BE2C (cell line): ENCODE measurements at regions not wholly inside any gene's neighbourhood (a gene's known extent, or its start where the extent isn't known, plus 50 kb on each side); places are given as distances from the start of the nearest gene placed in this dataset.

Experiments
- DNase-seq: peaks from one replicate; pipeline ENCODE4 v3.0.0-alpha.2; 2020
- H3K27me3 ChIP-seq: fragments of 250-450 bp; sonication (Bioruptor Pico); 2 replicates; pipeline ENCODE4 v1.5.1; 2020; ENCODE audit warnings: mild to moderate bottlenecking
- H3K36me3 ChIP-seq: fragments of 250-450 bp; sonication (Bioruptor Pico); 2 replicates; pipeline ENCODE4 v1.5.1; 2020; ENCODE audit warnings: mild to moderate bottlenecking
- H3K4me1 ChIP-seq: fragments of 250-450 bp; sonication (Bioruptor Pico); 2 replicates; pipeline ENCODE4 v1.5.1; 2020
- H3K4me3 ChIP-seq: 2 replicates; pipeline ENCODE4 v1.5.1; 2011; ENCODE audit warnings: low read depth, low read length
- H3K9me3 ChIP-seq: fragments of 250-450 bp; sonication (Bioruptor Pico); 2 replicates; pipeline ENCODE4 v1.5.1; 2020
- CTCF ChIP-seq: IDR thresholded peaks from 2 replicates; pipeline ENCODE4 v1.5.1; 2012; ENCODE audit warnings: mild to moderate bottlenecking, low read depth, low read length

GRCh38 chr2:163541943-163542342 lies 193.9 kb downstream of the FIGN start:
- H3K36me3 ChIP-seq: no peaks in the 10 kb centered on the region
- H3K27me3 ChIP-seq: no peaks in the 10 kb centered on the region
- no peak for DNase-seq
- H3K4me3 ChIP-seq: no peak overlapping the region
- TF ChIP-seq CTCF: no peak
- no peaks in the 10 kb centered on the region for H3K9me3 ChIP-seq
- no peaks in the 10 kb centered on the region for H3K4me1 ChIP-seq

- Histone ChIP-seq H3K4me3 (no peak overlapping the region), H3K27me3 (no peaks in the 10 kb centered on the region), H3K9me3 (no peaks in the 10 kb centered on the region), H3K36me3 (no peaks in the 10 kb centered on the region), H3K4me1 (no peaks in the 10 kb centered on the region)
- no peak for TF ChIP-seq CTCF
- DNase-seq: no peak
Measured at GRCh38 chr2:163541495-163541894, 194.3 kb downstream of the FIGN start.

- H3K36me3 ChIP-seq: no peaks in the 10 kb centered on the region
- DNase-seq: no peak
- H3K9me3 ChIP-seq: no peaks in the 10 kb centered on the region
- H3K27me3 ChIP-seq: no peaks in the 10 kb centered on the region
- no peak overlapping the region for H3K4me3 ChIP-seq
- TF ChIP-seq CTCF: no peak
- no peaks in the 10 kb centered on the region for H3K4me1 ChIP-seq
Measured at GRCh38 chr2:163528640-163529217, 207.1 kb downstream of the FIGN start.

GRCh38 chr2:163527381-163527780 lies 208.4 kb downstream of the FIGN start:
- no peaks in the 10 kb centered on the region for H3K36me3 ChIP-seq
- TF ChIP-seq CTCF: no peak
- H3K27me3 ChIP-seq: no peaks in the 10 kb centered on the region
- no peak for DNase-seq
- no peaks in the 10 kb centered on the region for H3K9me3 ChIP-seq
- no peaks in the 10 kb centered on the region for H3K4me1 ChIP-seq
- H3K4me3 ChIP-seq: no peak overlapping the region

- no peak for DNase-seq
- no peaks in the 10 kb centered on the region for H3K36me3 ChIP-seq
- H3K9me3 ChIP-seq: no peaks in the 10 kb centered on the region
- H3K4me1 ChIP-seq: no peaks in the 10 kb centered on the region
- H3K27me3 ChIP-seq: no peaks in the 10 kb centered on the region
- H3K4me3 ChIP-seq: no peak overlapping the region
- TF ChIP-seq CTCF: no peak
Measured at GRCh38 chr2:163518762-163519161, 217.0 kb downstream of the FIGN start.

- no peak overlapping the region for H3K4me3 ChIP-seq
- no peak for TF ChIP-seq CTCF
- no peaks in the 10 kb centered on the region for H3K36me3 ChIP-seq
- H3K9me3 ChIP-seq: no peaks in the 10 kb centered on the region
- no peak for DNase-seq
- no peaks in the 10 kb centered on the region for H3K27me3 ChIP-seq
- H3K4me1 ChIP-seq: no peaks in the 10 kb centered on the region
Measured at GRCh38 chr2:163515836-163516235, 220.0 kb downstream of the FIGN start.
